OCI-LY3 (cell line): ENCODE measurements at regions not wholly inside any gene's neighbourhood (a gene's known extent, or its start where the extent isn't known, plus 50 kb on each side); places are given as distances from the start of the nearest gene placed in this dataset.

Experiments
- H2AFZ ChIP-seq: fragments of 200-600, 300-600 bp; shearing (Covaris generic); 2 replicates; pipeline ENCODE4 v1.6.0; 2014; ENCODE audit warnings: antibody characterized with exemption, low read depth, low read length
- H3K27ac ChIP-seq: fragments of 200-600, 300-600 bp; sonication (generic); 2 replicates; pipeline ENCODE4 v1.5.1; 2014; ENCODE audit warnings: mild to moderate bottlenecking, low read length, moderate library complexity, mixed read lengths
- H3K27me3 ChIP-seq: fragments of 200-600, 300-600 bp; sonication (generic); 2 replicates; pipeline ENCODE4 v1.6.1; 2014; ENCODE audit warnings: low read depth, low read length, mixed read lengths
- H3K36me3 ChIP-seq: fragments of 200-600, 300-600 bp; sonication (generic); replicated peaks from 2 replicates; pipeline ENCODE3; 2014; ENCODE audit warnings: low read depth, low read length, mixed read lengths
- H3K4me1 ChIP-seq: fragments of 300-600, 200-600 bp; sonication (generic); 2 replicates; pipeline ENCODE4 v1.6.1; 2014; ENCODE audit warnings: low read length, mixed read lengths
- H3K4me2 ChIP-seq: fragments of 200-600, 300-600 bp; sonication (generic); 2 replicates; pipeline ENCODE4 v1.6.1; 2014; ENCODE audit warnings: low read length, mixed read lengths
- H3K4me3 ChIP-seq: fragments of 300-600, 200-600 bp; sonication (generic); 2 replicates; pipeline ENCODE4 v1.5.1; 2014; ENCODE audit warnings: antibody characterized with exemption, mild to moderate bottlenecking, low read length, moderate library complexity
- H3K79me2 ChIP-seq: fragments of 300-600, 200-600 bp; shearing (Covaris generic); 2 replicates; pipeline ENCODE4 v1.6.1; 2014; ENCODE audit warnings: mild to moderate bottlenecking, low read length, mixed read lengths
- H3K9ac ChIP-seq: fragments of 300-600, 200-600 bp; shearing (Covaris generic); 2 replicates; pipeline ENCODE4 v1.6.0; 2014; ENCODE audit warnings: mild to moderate bottlenecking, low read length, moderate library complexity
- H3K9me3 ChIP-seq: fragments of 200-600, 300-600 bp; shearing (Covaris generic); 2 replicates; pipeline ENCODE4 v1.6.1; 2014; ENCODE audit warnings: low read length, mixed read lengths; ENCODE audit not compliant: insufficient read depth
- H4K20me1 ChIP-seq: fragments of 200-600, 300-600 bp; sonication (generic); 2 replicates; pipeline ENCODE4 v1.6.1; 2016; ENCODE audit warnings: low read length, mixed read lengths; ENCODE audit not compliant: insufficient read depth
- CTCF ChIP-seq: fragments of 200-600, 300-600 bp; sonication (generic); IDR thresholded peaks from 2 replicates; pipeline ENCODE4 v1.5.1; 2014; ENCODE audit warnings: antibody characterized with exemption, low read length, low read depth
- EZH2phosphoT487 ChIP-seq: fragments of 200-600 bp; shearing (Covaris generic); IDR thresholded peaks from 2 replicates; pipeline ENCODE4 v1.6.1; 2018; ENCODE audit warnings: antibody characterized with exemption, mixed run types, low read depth

- Histone ChIP-seq H3K4me2 (no peak overlapping the region), H4K20me1 (no peaks in the 10 kb centered on the region), H3K36me3 (no peaks in the 10 kb centered on the region), H3K27ac (no peak overlapping the region), H3K9me3 (no peaks in the 10 kb centered on the region), H3K79me2 (no peaks in the 10 kb centered on the region), H3K4me3 (no peak overlapping the region), H3K9ac (no peak overlapping the region), H3K27me3 (no peaks in the 10 kb centered on the region), H3K4me1 (no peaks in the 10 kb centered on the region), H2AFZ (no peak overlapping the region)
- TF ChIP-seq CTCF (no peak), EZH2phosphoT487 (no peak)
These were observed 199.8 kb upstream of the LYZL1 start for GRCh38 chr10:29089091-29089490.

- no peaks in the 10 kb centered on the region for H3K79me2 ChIP-seq
- no peak overlapping the region for H3K9ac ChIP-seq
- H3K9me3 ChIP-seq: no peaks in the 10 kb centered on the region
- no peaks in the 10 kb centered on the region for H3K36me3 ChIP-seq
- no peak overlapping the region for H2AFZ ChIP-seq
- H3K4me1 ChIP-seq: peaks cover 5% of the 10 kb centered on the region; the same call in 1 of the 2 replicates
- H3K4me3 ChIP-seq: no peak overlapping the region
- H3K27me3 ChIP-seq: no peaks in the 10 kb centered on the region
- TF ChIP-seq CTCF (no peak), EZH2phosphoT487 (no peak)
- no peak overlapping the region for H3K27ac ChIP-seq
- no peak overlapping the region for H3K4me2 ChIP-seq
- no peaks in the 10 kb centered on the region for H4K20me1 ChIP-seq
These were observed 192.5 kb upstream of the LYZL1 start for GRCh38 chr10:29096303-29096824.

- H3K9ac ChIP-seq: no peak overlapping the region
- H3K9me3 ChIP-seq: no peaks in the 10 kb centered on the region
- H3K4me2 ChIP-seq: no peak overlapping the region
- no peak overlapping the region for H2AFZ ChIP-seq
- TF ChIP-seq EZH2phosphoT487 (no peak), CTCF (no peak)
- H3K27ac ChIP-seq: no peak overlapping the region
- no peaks in the 10 kb centered on the region for H3K79me2 ChIP-seq
- H4K20me1 ChIP-seq: no peaks in the 10 kb centered on the region
- H3K4me3 ChIP-seq: no peak overlapping the region
- no peaks in the 10 kb centered on the region for H3K27me3 ChIP-seq
- H3K36me3 ChIP-seq: no peaks in the 10 kb centered on the region
- H3K4me1 ChIP-seq: peaks cover 5% of the 10 kb centered on the region; the same call in 1 of the 2 replicates
These were observed 190.4 kb upstream of the LYZL1 start for GRCh38 chr10:29098423-29098822.

- H2AFZ ChIP-seq: no peak overlapping the region
- no peak overlapping the region for H3K4me2 ChIP-seq
- no peaks in the 10 kb centered on the region for H3K36me3 ChIP-seq
- H3K79me2 ChIP-seq: no peaks in the 10 kb centered on the region
- no peaks in the 10 kb centered on the region for H3K27me3 ChIP-seq
- no peak overlapping the region for H3K9ac ChIP-seq
- no peaks in the 10 kb centered on the region for H3K9me3 ChIP-seq
- no peak overlapping the region for H3K27ac ChIP-seq
- TF ChIP-seq EZH2phosphoT487 (no peak), CTCF (no peak)
- H4K20me1 ChIP-seq: no peaks in the 10 kb centered on the region
- no peak overlapping the region for H3K4me3 ChIP-seq
- peaks cover 5% of the 10 kb centered on the region; the same call in 1 of the 2 replicates for H3K4me1 ChIP-seq
These were observed 189.9 kb upstream of the LYZL1 start for GRCh38 chr10:29099001-29099400.
